B cell (primary cell): ENCODE measurements at regions not wholly inside any gene's neighbourhood (a gene's known extent, or its start where the extent isn't known, plus 50 kb on each side); places are given as distances from the start of the nearest gene placed in this dataset.

Source experiments
- CTCF ChIP-seq: fragments of 200-600 bp; IDR thresholded peaks from one replicate; pipeline ENCODE4 v1.8.0; 2022; ENCODE audit warnings: antibody characterized with exemption, mild to moderate bottlenecking
- EZH2 ChIP-seq: IDR thresholded peaks from 2 replicates; pipeline ENCODE4 v1.6.1; 2012; ENCODE audit warnings: borderline replicate concordance, low read depth, mild to moderate bottlenecking, moderate library complexity, low read length; ENCODE audit not compliant: insufficient read depth, poor library complexity, severe bottlenecking

- no peak for TF ChIP-seq CTCF
- TF ChIP-seq EZH2 = no peak
These were observed 84.4 kb upstream of the RGMA start for GRCh38 chr15:93173369-93173768.
